ENCODE measurements at regions not wholly inside any gene's neighbourhood (a gene's known extent, or its start where the extent isn't known, plus 50 kb on each side); places are given as distances from the start of the nearest gene placed in this dataset.

- TF ChIP-seq, protein P1, sequence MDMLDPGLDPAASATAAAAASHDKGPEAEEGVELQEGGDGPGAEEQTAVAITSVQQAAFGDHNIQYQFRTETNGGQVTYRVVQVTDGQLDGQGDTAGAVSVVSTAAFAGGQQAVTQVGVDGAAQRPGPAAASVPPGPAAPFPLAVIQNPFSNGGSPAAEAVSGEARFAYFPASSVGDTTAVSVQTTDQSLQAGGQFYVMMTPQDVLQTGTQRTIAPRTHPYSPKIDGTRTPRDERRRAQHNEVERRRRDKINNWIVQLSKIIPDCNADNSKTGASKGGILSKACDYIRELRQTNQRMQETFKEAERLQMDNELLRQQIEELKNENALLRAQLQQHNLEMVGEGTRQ (IDR thresholded peaks at IDR 0.05; ENCODE audit: borderline replicate concordance, low read depth, low read length): no peak
- TF ChIP-seq FOXJ3 (CRISPR knock-in tag; IDR thresholded peaks at IDR 0.05) (no peak), CTCF (IDR thresholded peaks at IDR 0.05) (no peak)
Observed at GRCh38 chr9:115599898-115600297, 481.9 kb upstream of the TNC start (continued).

DNA sequence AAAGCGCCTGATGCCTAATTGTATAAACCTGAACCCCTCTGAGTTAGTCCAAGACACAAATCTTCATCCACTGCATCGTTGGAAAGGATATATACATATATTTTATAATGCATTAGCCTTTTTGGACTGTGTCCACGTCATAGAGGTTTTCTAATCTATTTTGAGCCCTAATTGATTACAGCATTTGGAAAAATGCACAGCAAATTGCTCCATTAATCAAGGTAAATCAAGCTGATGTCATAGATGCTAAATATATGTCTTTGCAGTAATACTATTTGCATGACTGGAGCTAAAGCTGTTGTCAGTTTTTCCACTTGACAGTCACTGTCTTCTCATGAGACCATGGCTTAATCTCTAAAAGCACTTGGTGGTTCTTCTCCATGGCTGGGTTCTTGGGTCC lies 483.5 kb upstream of the TNC start:
- POLR2A ChIA-PET: no interaction called here
- H3K27me3 ChIP-seq (ENCODE audit: insufficient read depth): no peaks in the 10 kb centered on the region
- H2AFZ ChIP-seq (ENCODE audit: low read depth): no peak overlapping the region
- no peaks in the 10 kb centered on the region for H3K9me3 ChIP-seq
- H3F3A ChIP-seq (replicated peaks; ENCODE audit: insufficient read depth): peaks cover 52% of the 10 kb centered on the region
- H3K4me3 ChIP-seq (ENCODE audit: low read depth in 2 of 2, low read length in 1 of 2): no peak overlapping the region
- peaks cover 0 to 34% of the 10 kb centered on the region in 2 experiments for H3K36me3 ChIP-seq (replicated peaks in 1 of 2; ENCODE audit: control insufficient read depth in 1 of 2, insufficient read depth in 2 of 2, low read length in 1 of 2)
- H3K9me2 ChIP-seq: no peaks in the 10 kb centered on the region
- peaks cover 2 to 42% of the 10 kb centered on the region in 2 experiments; a peak in 3 of 4 replicates for H3K4me1 ChIP-seq (ENCODE audit: control insufficient read depth in 1 of 2, insufficient read depth in 2 of 2, low read depth in 1 of 2, low read length in 1 of 2)
- H3K79me2 ChIP-seq (ENCODE audit: insufficient read depth): peaks cover 46% of the 10 kb centered on the region
- no peak overlapping the region; the same call in 1 of the 2 replicates for H3K4me2 ChIP-seq
- no peaks in the 10 kb centered on the region for H4K20me1 ChIP-seq (ENCODE audit: insufficient read depth)
- peak overlapping the region; percentile 64; the same call in 1 of the 2 replicates for H3K9ac ChIP-seq
- no peak for DNase-seq
- peak overlapping the region in 1 of 2 experiments; percentile 99; a peak in 3 of 4 replicates for H3K27ac ChIP-seq (ENCODE audit: low read depth in 2 of 2, low read length in 1 of 2)
- CTCF ChIA-PET: interaction anchor here (4.3 kb wide), 1 partner anchor 8 kb away, joined by 37 read pairs; no protein-coding TSS in a partner anchor
- 20% methylated on average over 3 of the region's 3 CpGs for WGBS (ENCODE audit: low lambda C conversion rate)
- peak; percentile 85 to 95 for TF ChIP-seq EP300 (IDR thresholded peaks at IDR 0.05; ENCODE audit: borderline replicate concordance in 1 of 2, low read depth in 1 of 2, low read length in 1 of 2)
- peak; percentile 88; the same call in 1 of the 2 replicates for TF ChIP-seq FOXM1 (IDR thresholded peaks at IDR 0.05; ENCODE audit: low read depth)
- no peak for TF ChIP-seq TAF1 (IDR thresholded peaks at IDR 0.05; ENCODE audit: borderline replicate concordance, low read depth, low read length)
- no peak for TF ChIP-seq USF1 (IDR thresholded peaks at IDR 0.05; ENCODE audit: borderline replicate concordance, low read depth)
- no peak for TF ChIP-seq GATA2 (CRISPR knock-in tag; IDR thresholded peaks at IDR 0.05)
- TF ChIP-seq, protein P2, sequence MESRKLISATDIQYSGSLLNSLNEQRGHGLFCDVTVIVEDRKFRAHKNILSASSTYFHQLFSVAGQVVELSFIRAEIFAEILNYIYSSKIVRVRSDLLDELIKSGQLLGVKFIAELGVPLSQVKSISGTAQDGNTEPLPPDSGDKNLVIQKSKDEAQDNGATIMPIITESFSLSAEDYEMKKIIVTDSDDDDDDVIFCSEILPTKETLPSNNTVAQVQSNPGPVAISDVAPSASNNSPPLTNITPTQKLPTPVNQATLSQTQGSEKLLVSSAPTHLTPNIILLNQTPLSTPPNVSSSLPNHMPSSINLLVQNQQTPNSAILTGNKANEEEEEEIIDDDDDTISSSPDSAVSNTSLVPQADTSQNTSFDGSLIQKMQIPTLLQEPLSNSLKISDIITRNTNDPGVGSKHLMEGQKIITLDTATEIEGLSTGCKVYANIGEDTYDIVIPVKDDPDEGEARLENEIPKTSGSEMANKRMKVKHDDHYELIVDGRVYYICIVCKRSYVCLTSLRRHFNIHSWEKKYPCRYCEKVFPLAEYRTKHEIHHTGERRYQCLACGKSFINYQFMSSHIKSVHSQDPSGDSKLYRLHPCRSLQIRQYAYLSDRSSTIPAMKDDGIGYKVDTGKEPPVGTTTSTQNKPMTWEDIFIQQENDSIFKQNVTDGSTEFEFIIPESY (IDR thresholded peaks at IDR 0.05; ENCODE audit: borderline replicate concordance, low read depth): peak; percentile 53; the same call in 1 of the 2 replicates
- no peak for TF ChIP-seq ELF1 (IDR thresholded peaks at IDR 0.05)
- TF ChIP-seq GABPA (IDR thresholded peaks at IDR 0.05; ENCODE audit: low read depth): no peak
- peak; percentile 80 for TF ChIP-seq TCF12 (IDR thresholded peaks at IDR 0.05)
- TF ChIP-seq, protein P3, sequence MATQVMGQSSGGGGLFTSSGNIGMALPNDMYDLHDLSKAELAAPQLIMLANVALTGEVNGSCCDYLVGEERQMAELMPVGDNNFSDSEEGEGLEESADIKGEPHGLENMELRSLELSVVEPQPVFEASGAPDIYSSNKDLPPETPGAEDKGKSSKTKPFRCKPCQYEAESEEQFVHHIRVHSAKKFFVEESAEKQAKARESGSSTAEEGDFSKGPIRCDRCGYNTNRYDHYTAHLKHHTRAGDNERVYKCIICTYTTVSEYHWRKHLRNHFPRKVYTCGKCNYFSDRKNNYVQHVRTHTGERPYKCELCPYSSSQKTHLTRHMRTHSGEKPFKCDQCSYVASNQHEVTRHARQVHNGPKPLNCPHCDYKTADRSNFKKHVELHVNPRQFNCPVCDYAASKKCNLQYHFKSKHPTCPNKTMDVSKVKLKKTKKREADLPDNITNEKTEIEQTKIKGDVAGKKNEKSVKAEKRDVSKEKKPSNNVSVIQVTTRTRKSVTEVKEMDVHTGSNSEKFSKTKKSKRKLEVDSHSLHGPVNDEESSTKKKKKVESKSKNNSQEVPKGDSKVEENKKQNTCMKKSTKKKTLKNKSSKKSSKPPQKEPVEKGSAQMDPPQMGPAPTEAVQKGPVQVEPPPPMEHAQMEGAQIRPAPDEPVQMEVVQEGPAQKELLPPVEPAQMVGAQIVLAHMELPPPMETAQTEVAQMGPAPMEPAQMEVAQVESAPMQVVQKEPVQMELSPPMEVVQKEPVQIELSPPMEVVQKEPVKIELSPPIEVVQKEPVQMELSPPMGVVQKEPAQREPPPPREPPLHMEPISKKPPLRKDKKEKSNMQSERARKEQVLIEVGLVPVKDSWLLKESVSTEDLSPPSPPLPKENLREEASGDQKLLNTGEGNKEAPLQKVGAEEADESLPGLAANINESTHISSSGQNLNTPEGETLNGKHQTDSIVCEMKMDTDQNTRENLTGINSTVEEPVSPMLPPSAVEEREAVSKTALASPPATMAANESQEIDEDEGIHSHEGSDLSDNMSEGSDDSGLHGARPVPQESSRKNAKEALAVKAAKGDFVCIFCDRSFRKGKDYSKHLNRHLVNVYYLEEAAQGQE (IDR thresholded peaks at IDR 0.05; ENCODE audit: low read depth, low read length): no peak
- peak; percentile 92 for TF ChIP-seq PBX3 (IDR thresholded peaks at IDR 0.05)
- TF ChIP-seq, protein P4, sequence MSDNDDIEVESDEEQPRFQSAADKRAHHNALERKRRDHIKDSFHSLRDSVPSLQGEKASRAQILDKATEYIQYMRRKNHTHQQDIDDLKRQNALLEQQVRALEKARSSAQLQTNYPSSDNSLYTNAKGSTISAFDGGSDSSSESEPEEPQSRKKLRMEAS (IDR thresholded peaks at IDR 0.05; ENCODE audit: low read depth): no peak
- peak; percentile 72; the same call in 1 of the 2 replicates for TF ChIP-seq TEAD4 (IDR thresholded peaks at IDR 0.05; ENCODE audit: borderline replicate concordance, insufficient read depth)
- TF ChIP-seq NFIC (IDR thresholded peaks at IDR 0.05; ENCODE audit: borderline replicate concordance): peak; percentile 69; the same call in 1 of the 2 replicates
- TF ChIP-seq SIN3A (IDR thresholded peaks at IDR 0.05; ENCODE audit: borderline replicate concordance, low read depth, low read length): no peak
- no peak for TF ChIP-seq RCOR1 (IDR thresholded peaks at IDR 0.05; ENCODE audit: low read length)
- TF ChIP-seq POLR2AphosphoS5 (IDR thresholded peaks at IDR 0.05; ENCODE audit: low read depth, low read length): no peak; the same call in 1 of the 2 replicates
- no peak for TF ChIP-seq FOXJ3 (CRISPR knock-in tag; IDR thresholded peaks at IDR 0.05)
- TF ChIP-seq RAD21 (IDR thresholded peaks at IDR 0.05; ENCODE audit: low read length): no peak

All from SK-N-SH (cell line).